CD14-positive monocyte (primary cell): ENCODE measurements at regions not wholly inside any gene's neighbourhood (a gene's known extent, or its start where the extent isn't known, plus 50 kb on each side); places are given as distances from the start of the nearest gene placed in this dataset.

ENCODE experiments used
- DNase-seq, 3 donors: peaks; one replicate each; pipeline ENCODE4 v3.0.0-alpha.2; 2011 to 2022
- H2AFZ ChIP-seq: 2 replicates; pipeline ENCODE4 v1.6.0; 2012; ENCODE audit warnings: mild to moderate bottlenecking, low read depth, low read length, inconsistent platforms; ENCODE audit not compliant: insufficient read depth, poor library complexity, severe bottlenecking
- H3K27ac ChIP-seq, 2 donors: 1 replicate in 1 of 2; 2 replicates in 1 of 2; pipeline ENCODE4 v1.5.1; 2012 to 2013; ENCODE audit warnings: low read length in 2 of 2, control low read depth in 1 of 2, inconsistent platforms in 1 of 2, low read depth in 1 of 2, mild to moderate bottlenecking in 1 of 2
- H3K27me3 ChIP-seq, 2 donors: one replicate each; pipeline versions ENCODE4 v1.6.0 to v1.6.1; 2011 to 2013; ENCODE audit warnings: low read length in 2 of 2; ENCODE audit not compliant: control insufficient read depth in 2 of 2, insufficient read depth in 2 of 2
- H3K36me3 ChIP-seq, 2 donors: replicated peaks in 1 of 2; 1 replicate in 1 of 2; 2 replicates in 1 of 2; pipeline versions ENCODE4 v1.5.1 to v1.6.1; 2012 to 2013; ENCODE audit warnings: low read length in 2 of 2, control low read depth in 1 of 2, inconsistent platforms in 1 of 2, mild to moderate bottlenecking in 1 of 2; ENCODE audit not compliant: insufficient read depth in 2 of 2, control insufficient read depth in 1 of 2
- H3K4me1 ChIP-seq, 2 donors: 1 replicate in 1 of 2; 2 replicates in 1 of 2; pipeline versions ENCODE4 v1.5.1 to v1.6.1; 2012 to 2013; ENCODE audit warnings: low read length in 2 of 2, control low read depth in 1 of 2, inconsistent platforms in 1 of 2, mild to moderate bottlenecking in 1 of 2, moderate library complexity in 1 of 2; ENCODE audit not compliant: insufficient read depth in 2 of 2, control insufficient read depth in 1 of 2
- H3K4me2 ChIP-seq: replicated peaks from 2 replicates; pipeline ENCODE3; 2012; ENCODE audit warnings: low read length, moderate library complexity, mild to moderate bottlenecking; ENCODE audit not compliant: poor library complexity, severe bottlenecking; ENCODE audit errors: extremely low read depth
- H3K4me3 ChIP-seq, 3 experiments: fragments of 200-600 bp in 1 of 3; sonication (generic) in 1 of 3; replicated peaks in 1 of 3; 1 replicate in 2 of 3; 2 replicates in 1 of 3; pipeline ENCODE4 v1.5.1; 2011 to 2013; ENCODE audit warnings: low read length in 3 of 3, mild to moderate bottlenecking in 3 of 3, control low read depth in 2 of 3, low read depth in 2 of 3, inconsistent platforms in 1 of 3, moderate library complexity in 1 of 3
- H3K79me2 ChIP-seq: 2 replicates; pipeline ENCODE4 v1.6.0; 2012; ENCODE audit warnings: mild to moderate bottlenecking, control low read depth, inconsistent platforms, low read length, moderate library complexity; ENCODE audit not compliant: insufficient read depth
- H3K9ac ChIP-seq: 2 replicates; pipeline ENCODE4 v1.6.0; 2017; ENCODE audit warnings: low read length, mild to moderate bottlenecking; ENCODE audit not compliant: insufficient read depth, poor library complexity, severe bottlenecking
- H3K9me3 ChIP-seq, 2 donors: replicated peaks in 1 of 2; 1 replicate in 1 of 2; 2 replicates in 1 of 2; pipeline versions ENCODE4 v1.5.1 to v1.6.1; 2012 to 2013; ENCODE audit warnings: low read length in 2 of 2, control low read depth in 1 of 2; ENCODE audit not compliant: control insufficient read depth in 1 of 2, insufficient read depth in 1 of 2
- H4K20me1 ChIP-seq: 2 replicates; pipeline ENCODE4 v1.6.0; 2012; ENCODE audit warnings: mild to moderate bottlenecking, low read length, control low read depth, moderate library complexity; ENCODE audit not compliant: insufficient read depth
- H3K27ac Mint-ChIP-seq, 7 donors: one replicate each; pipeline ENCODE4 v1.8.0; 2020; ENCODE audit warnings: mild to moderate bottlenecking in 7 of 7, mixed read lengths in 7 of 7, moderate library complexity in 6 of 7, inconsistent platforms in 2 of 7
- H3K27me3 Mint-ChIP-seq, 3 donors: one replicate each; pipeline ENCODE4 v1.8.0; 2021 to 2022; ENCODE audit warnings: low read depth in 3 of 3, mild to moderate bottlenecking in 3 of 3, mixed read lengths in 3 of 3, moderate library complexity in 3 of 3, inconsistent platforms in 1 of 3
- H3K36me3 Mint-ChIP-seq, 2 donors: one replicate each; pipeline ENCODE4 v1.8.0; 2020; ENCODE audit warnings: mixed read lengths in 2 of 2, inconsistent platforms in 1 of 2, mild to moderate bottlenecking in 1 of 2
- H3K4me1 Mint-ChIP-seq: one replicate; pipeline ENCODE4 v1.8.0; 2020; ENCODE audit warnings: mild to moderate bottlenecking, mixed read lengths
- H3K4me3 Mint-ChIP-seq, 2 donors: one replicate each; pipeline ENCODE4 v1.8.0; 2020; ENCODE audit warnings: mild to moderate bottlenecking in 2 of 2, mixed read lengths in 2 of 2, moderate library complexity in 1 of 2
- H3K9me3 Mint-ChIP-seq, 7 donors: one replicate each; pipeline ENCODE4 v1.8.0; 2020 to 2022; ENCODE audit warnings: mixed read lengths in 7 of 7, mild to moderate bottlenecking in 6 of 7, moderate library complexity in 6 of 7, inconsistent platforms in 2 of 7
- CTCF ChIP-seq: fragments of 200-600 bp; IDR thresholded peaks from one replicate; pipeline ENCODE4 v1.8.0; 2022; ENCODE audit warnings: antibody characterized with exemption, mild to moderate bottlenecking
- WGBS: methylation state at CpG from one replicate; pipeline ENCODE4 v1.1.5; 2013; ENCODE audit warnings: missing lambda C conversion rate; ENCODE audit not compliant: insufficient coverage; 5-methylcytosine and 5-hydroxymethylcytosine counted together
- intact Hi-C, 2 donors: fragments of 100-400 bp; cut with micrococcal nuclease; formaldehyde crosslinking; loops; one replicate each; pipeline versions ENCODE4 v1.15.0 to v1.15.1; 2023

GRCh38 chr1:4095433-4095971, 195.4 kb upstream of the C1orf174 start:
- Histone ChIP-seq H3K4me1 (no peaks in the 10 kb centered on the region), H3K36me3 (no peaks in the 10 kb centered on the region), H3K4me3 (no peak overlapping the region), H3K79me2 (no peaks in the 10 kb centered on the region), H3K9me3 (peaks cover 30 to 56% of the 10 kb centered on the region in 2 donors), H4K20me1 (no peaks in the 10 kb centered on the region), H3K4me2 (no peak overlapping the region), H3K9ac (no peak overlapping the region), H3K27me3 (no peaks in the 10 kb centered on the region), H3K27ac (no peak overlapping the region), H2AFZ (no peak overlapping the region)
- Mint-ChIP-seq H3K9me3 (peaks cover 14 to 55% (median 38%) of the 10 kb centered on the region in 7 donors), H3K4me3 (no peak overlapping the region), H3K4me1 (no peaks in the 10 kb centered on the region), H3K27ac (no peak overlapping the region), H3K27me3 (no peaks in the 10 kb centered on the region), H3K36me3 (no peaks in the 10 kb centered on the region)
- intact Hi-C loops: no loop called here
- WGBS: 80% methylated on average over 1 of the region's 5 CpGs
- no peak for TF ChIP-seq CTCF
- no peak for DNase-seq

DNA sequence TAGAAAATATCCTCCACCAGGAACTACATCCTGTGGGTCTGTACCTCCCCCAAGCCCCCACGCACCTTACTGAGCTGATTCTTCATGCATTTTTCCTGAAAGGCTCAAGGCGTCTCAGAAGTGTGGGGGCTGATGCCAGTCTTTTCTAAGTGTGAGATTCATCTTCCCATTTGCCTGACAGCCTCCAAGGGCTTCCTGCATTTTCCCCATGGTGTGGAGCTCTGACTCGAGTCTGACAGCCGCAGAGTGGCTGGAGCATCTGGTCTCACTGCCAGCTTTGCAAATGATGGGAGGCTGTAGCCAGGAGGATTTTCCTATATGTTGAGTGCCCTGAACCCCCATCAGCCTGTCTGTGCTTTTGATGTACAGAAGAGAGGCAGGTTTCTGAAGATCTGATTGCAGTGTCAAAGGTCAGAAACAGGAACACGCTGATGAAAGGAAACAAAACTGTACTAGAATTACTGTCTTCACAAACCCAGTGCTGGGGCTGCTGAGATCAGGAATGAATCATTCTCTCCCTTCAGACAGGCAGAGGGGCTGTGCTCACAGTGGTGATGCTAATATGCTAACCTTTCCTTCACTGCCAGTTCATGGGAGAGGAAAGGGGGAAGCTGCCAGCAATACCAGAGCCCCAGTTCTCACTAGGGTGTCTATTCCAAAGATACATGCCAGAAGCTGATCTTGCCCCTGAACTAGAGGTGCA, 201.5 kb upstream of the C1orf174 start:
- Histone ChIP-seq H3K27me3 (no peaks in the 10 kb centered on the region), H2AFZ (no peak overlapping the region), H3K9ac (no peak overlapping the region), H4K20me1 (no peaks in the 10 kb centered on the region), H3K9me3 (peaks cover 7 to 8% of the 10 kb centered on the region in 2 donors), H3K36me3 (no peaks in the 10 kb centered on the region), H3K4me3 (no peak overlapping the region), H3K4me1 (no peaks in the 10 kb centered on the region), H3K4me2 (no peak overlapping the region), H3K79me2 (no peaks in the 10 kb centered on the region), H3K27ac (no peak overlapping the region)
- H3K27ac Mint-ChIP-seq: no peak overlapping the region
- H3K4me3 Mint-ChIP-seq: no peak overlapping the region
- no peaks in the 10 kb centered on the region for H3K36me3 Mint-ChIP-seq
- no peaks in the 10 kb centered on the region for H3K4me1 Mint-ChIP-seq
- WGBS: 39% methylated on average over 5 of the region's 5 CpGs
- DNase-seq: no peak
- intact Hi-C loops: no loop called here
- no peaks in the 10 kb centered on the region for H3K27me3 Mint-ChIP-seq
- H3K9me3 Mint-ChIP-seq: peaks cover under 1 to 13% (median 7%) of the 10 kb centered on the region in 7 donors
- no peak for TF ChIP-seq CTCF
